Fibroblast of the aortic adventitia (primary cell): ENCODE measurements at regions not wholly inside any gene's neighbourhood (a gene's known extent, or its start where the extent isn't known, plus 50 kb on each side); places are given as distances from the start of the nearest gene placed in this dataset.

Experiments used
- DNase-seq: peaks from one replicate; pipeline ENCODE4 v3.0.0-alpha.2; 2010; ENCODE audit warnings: low read depth
- H3K4me3 ChIP-seq: 2 replicates; pipeline ENCODE4 v1.5.1; 2011; ENCODE audit warnings: low read depth, mild to moderate bottlenecking, control low read depth, low read length, moderate library complexity
- TF ChIP-seq, protein P1 (sequence below): IDR thresholded peaks from 2 replicates; pipeline ENCODE4 v1.5.1; 2011; ENCODE audit warnings: mild to moderate bottlenecking, low read length, control low read depth, inconsistent platforms; ENCODE audit not compliant: insufficient read depth

DNA sequence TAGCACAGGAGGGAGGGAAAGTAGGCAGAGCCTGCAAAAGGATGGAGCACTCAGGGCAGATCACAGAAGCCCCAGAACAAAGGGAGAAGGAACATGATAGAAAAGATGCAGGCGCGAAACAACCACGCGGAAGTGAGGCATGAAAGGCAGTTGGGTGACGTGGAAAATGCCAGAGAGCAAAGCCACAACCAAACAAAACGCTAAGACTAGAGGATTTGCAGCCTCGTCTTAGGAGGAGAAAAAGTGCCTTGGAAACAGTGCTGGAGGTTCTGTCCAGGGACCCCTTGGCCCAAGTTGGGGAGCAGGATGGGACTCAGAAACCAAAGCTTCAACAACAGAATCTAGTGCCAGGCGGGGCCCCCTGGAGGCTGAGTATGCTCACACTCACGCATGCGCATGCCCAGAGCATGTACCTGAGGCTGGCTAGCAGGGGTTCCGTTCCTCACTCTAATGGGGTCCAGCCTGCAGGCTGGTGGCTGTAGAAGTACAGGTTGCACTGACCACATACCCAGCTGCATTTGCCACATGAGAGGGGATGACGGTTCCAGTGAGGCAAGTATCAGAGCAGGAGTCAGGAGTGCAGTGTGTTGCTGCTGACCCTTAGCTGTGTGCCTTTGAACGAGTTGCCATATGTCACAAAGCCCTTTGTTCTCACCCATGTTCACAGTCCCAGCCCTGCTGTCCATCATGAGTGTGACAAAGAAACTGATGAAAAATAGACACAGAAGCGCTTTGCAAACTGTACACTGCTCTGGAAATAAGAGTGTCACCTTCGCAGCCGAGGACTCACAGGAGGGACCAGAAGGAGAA is 568.6 kb upstream of the CADM1 start:
- TF ChIP-seq, protein P1, sequence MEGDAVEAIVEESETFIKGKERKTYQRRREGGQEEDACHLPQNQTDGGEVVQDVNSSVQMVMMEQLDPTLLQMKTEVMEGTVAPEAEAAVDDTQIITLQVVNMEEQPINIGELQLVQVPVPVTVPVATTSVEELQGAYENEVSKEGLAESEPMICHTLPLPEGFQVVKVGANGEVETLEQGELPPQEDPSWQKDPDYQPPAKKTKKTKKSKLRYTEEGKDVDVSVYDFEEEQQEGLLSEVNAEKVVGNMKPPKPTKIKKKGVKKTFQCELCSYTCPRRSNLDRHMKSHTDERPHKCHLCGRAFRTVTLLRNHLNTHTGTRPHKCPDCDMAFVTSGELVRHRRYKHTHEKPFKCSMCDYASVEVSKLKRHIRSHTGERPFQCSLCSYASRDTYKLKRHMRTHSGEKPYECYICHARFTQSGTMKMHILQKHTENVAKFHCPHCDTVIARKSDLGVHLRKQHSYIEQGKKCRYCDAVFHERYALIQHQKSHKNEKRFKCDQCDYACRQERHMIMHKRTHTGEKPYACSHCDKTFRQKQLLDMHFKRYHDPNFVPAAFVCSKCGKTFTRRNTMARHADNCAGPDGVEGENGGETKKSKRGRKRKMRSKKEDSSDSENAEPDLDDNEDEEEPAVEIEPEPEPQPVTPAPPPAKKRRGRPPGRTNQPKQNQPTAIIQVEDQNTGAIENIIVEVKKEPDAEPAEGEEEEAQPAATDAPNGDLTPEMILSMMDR, result no peak
- no peak for DNase-seq
- H3K4me3 ChIP-seq, result no peak overlapping the region

DNA sequence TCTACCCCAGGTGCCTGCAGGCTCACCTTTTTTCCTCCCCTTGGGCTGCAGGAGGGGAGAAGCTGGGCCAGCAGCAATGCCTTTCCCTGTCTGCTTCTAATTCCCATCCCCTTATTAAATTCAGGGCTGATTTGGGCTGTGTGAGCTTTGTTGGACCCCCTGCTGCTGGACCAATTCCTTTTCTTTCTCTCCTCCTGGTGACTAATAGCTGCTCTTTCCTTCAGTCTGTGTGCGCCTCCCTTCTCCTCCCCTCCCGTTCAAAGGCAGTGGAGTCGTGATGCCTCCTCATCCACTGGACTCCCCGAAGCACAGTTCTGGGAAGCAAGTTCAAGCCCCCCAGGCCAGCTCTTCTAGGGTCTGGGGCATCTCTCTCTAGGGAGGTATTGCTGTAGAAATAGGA is 567.9 kb upstream of the CADM1 start:
- TF ChIP-seq, protein P1, result no peak
- DNase-seq, result no peak
- no peak overlapping the region for H3K4me3 ChIP-seq

DNA sequence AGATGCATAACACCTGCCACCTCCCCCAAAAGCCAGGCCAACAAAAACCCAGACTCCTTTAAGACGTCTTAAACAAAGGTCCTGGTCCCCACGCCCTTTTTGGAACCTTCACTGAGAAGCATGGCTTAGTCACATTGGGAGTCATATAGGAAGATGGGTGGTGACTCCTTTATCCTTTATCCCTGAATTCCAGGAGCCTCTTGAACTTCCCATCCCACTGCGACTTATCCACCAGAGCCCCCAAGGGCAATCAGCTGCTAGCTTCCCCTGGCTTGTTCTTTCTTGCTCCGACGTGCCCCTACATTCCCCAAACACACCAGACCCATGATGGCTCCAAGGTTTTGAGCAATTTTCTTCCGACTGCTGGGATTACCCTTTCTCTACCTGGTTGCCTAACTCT is 567.0 kb upstream of the CADM1 start:
- TF ChIP-seq, protein P1, result no peak
- H3K4me3 ChIP-seq, result no peak overlapping the region
- no peak for DNase-seq

DNA sequence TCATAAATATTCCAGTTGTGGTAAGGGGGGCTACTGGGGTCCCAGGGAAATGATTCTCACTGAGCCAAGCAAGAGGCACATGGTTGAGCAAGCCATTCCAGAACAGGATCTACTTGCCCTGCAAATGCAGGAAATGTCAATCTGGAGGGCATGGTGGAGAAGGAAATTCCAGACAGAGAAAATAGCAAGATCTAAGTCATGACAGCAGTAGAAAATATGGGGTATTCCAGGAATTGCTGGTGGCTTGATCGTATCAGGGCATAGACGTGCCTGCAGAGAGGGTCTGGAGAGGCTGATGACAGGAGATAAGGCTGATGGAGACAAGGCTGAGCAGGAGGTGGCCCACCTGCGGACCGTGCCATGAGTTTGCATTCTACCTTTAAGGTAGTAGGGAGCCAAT is 566.3 kb upstream of the CADM1 start:
- TF ChIP-seq, protein P1, result no peak
- H3K4me3 ChIP-seq, result no peak overlapping the region
- no peak for DNase-seq

DNA sequence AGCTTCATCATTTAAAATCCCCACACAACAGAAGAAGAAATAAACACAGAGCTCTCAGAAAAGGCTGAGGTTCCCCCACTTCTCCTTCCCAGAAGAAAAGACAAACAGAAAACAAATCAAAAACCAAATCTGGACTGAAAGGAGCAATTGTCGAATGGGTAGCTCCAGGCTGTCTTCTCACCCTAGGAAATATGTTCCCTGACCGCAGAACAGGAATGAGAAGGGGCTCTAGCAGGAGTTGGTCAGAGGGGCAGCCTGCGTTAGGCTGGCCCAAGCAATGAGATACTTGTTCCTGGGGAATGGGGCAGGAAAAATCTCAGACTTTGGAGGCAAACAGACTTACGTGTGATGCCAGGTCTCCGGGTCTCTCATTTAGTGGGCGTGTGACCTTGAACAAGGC is 562.6 kb upstream of the CADM1 start:
- TF ChIP-seq, protein P1, result no peak
- no peak overlapping the region for H3K4me3 ChIP-seq

DNA sequence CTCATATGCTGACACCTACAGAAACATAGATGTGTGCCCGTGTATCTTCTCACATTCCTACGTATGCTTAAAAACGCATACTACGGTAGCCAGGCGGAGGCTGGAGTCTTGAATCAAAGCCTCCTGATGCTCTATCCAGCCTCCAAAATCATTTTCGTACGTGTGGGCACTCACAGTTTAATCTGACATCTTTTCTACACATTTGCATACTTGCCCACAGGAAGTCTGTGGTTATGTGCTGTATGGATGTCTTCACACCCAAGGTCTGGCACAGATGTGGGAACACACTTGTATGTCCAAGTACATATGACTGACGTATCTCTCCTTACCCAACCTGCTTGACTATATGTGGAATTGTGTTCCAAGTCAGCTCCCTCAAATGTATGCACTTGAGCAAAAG is 561.8 kb upstream of the CADM1 start:
- no peak for DNase-seq
- H3K4me3 ChIP-seq, result no peak overlapping the region
- TF ChIP-seq, protein P1, result no peak

More for the DNA sequence above, 562.6 kb upstream of the CADM1 start:
- no peak for DNase-seq
